SK-N-SH treated with all-trans-retinoic acid at 6 μM for 48 hours (cell line): ENCODE measurements at regions not wholly inside any gene's neighbourhood (a gene's known extent, or its start where the extent isn't known, plus 50 kb on each side); places are given as distances from the start of the nearest gene placed in this dataset.
A peak's percentile ranks its signal among the peaks of the same experiment; 100 is the strongest.

Experiments
- ATAC-seq: fragments of 200-7000 bp; cut with Tn5 transposase; 3 replicates; pipeline ENCODE4 v1.9.1; 2020; ENCODE audit warnings: mild to moderate bottlenecking, moderate library complexity
- BACH2 ChIP-seq: fragments of 250-450 bp; sonication (Bioruptor Pico); IDR thresholded peaks from 2 replicates; pipeline ENCODE4 v1.9.0; 2021; ENCODE audit warnings: mild to moderate bottlenecking, borderline replicate concordance
- CSDC2 ChIP-seq: fragments of 250-450 bp; sonication (Bioruptor Pico); IDR thresholded peaks from 2 replicates; pipeline ENCODE4 v1.5.0; 2020; ENCODE audit warnings: mild to moderate bottlenecking, moderate library complexity
- ESRRG ChIP-seq: fragments of 250-450 bp; sonication (Bioruptor Pico); IDR thresholded peaks from 2 replicates; pipeline ENCODE4 v1.6.1; 2021; ENCODE audit warnings: mild to moderate bottlenecking
- GLIS3 ChIP-seq: fragments of 250-450 bp; sonication (Bioruptor Pico); IDR thresholded peaks from 2 replicates; pipeline ENCODE4 v1.5.0; 2020; ENCODE audit warnings: mild to moderate bottlenecking, moderate library complexity
- ISL1 ChIP-seq: fragments of 250-450 bp; sonication (Bioruptor Pico); IDR thresholded peaks from 2 replicates; pipeline ENCODE4 v2.1.2; 2022; ENCODE audit warnings: mild to moderate bottlenecking, moderate library complexity
- OSR1 ChIP-seq: fragments of 250-450 bp; sonication (Bioruptor Pico); IDR thresholded peaks from 2 replicates; pipeline ENCODE4 v1.8.0; 2022; ENCODE audit warnings: moderate library complexity, mild to moderate bottlenecking, inconsistent platforms
- PPARA ChIP-seq: fragments of 250-450 bp; sonication (Bioruptor Pico); IDR thresholded peaks from 2 replicates; pipeline ENCODE4 v1.5.0; 2020; ENCODE audit warnings: mild to moderate bottlenecking, borderline replicate concordance
- RARB ChIP-seq: fragments of 250-450 bp; sonication (Bioruptor Pico); IDR thresholded peaks from 2 replicates; pipeline ENCODE4 v1.8.0; 2021; ENCODE audit warnings: mild to moderate bottlenecking, moderate library complexity
- SNAI2 ChIP-seq: fragments of 250-450 bp; sonication (Bioruptor Pico); IDR thresholded peaks from 2 replicates; pipeline ENCODE4 v1.5.0; 2020; ENCODE audit warnings: mild to moderate bottlenecking, moderate library complexity
- TCF4 ChIP-seq: fragments of 250-450 bp; sonication (Bioruptor Pico); IDR thresholded peaks from 2 replicates; pipeline ENCODE4 v1.8.0; 2021; ENCODE audit warnings: mild to moderate bottlenecking, moderate library complexity, borderline replicate concordance
- TOX ChIP-seq: fragments of 250-450 bp; sonication (Bioruptor Pico); IDR thresholded peaks from 2 replicates; pipeline ENCODE4 v1.8.0; 2021; ENCODE audit warnings: mild to moderate bottlenecking, moderate library complexity, borderline replicate concordance
- ZC3H10 ChIP-seq: fragments of 250-450 bp; sonication (Bioruptor Pico); IDR thresholded peaks from 2 replicates; pipeline ENCODE4 v1.5.1; 2021; ENCODE audit warnings: mild to moderate bottlenecking, moderate library complexity
- ZFP3 ChIP-seq: fragments of 250-450 bp; sonication (Bioruptor Pico); IDR thresholded peaks from 2 replicates; pipeline ENCODE4 v1.5.0; 2020; ENCODE audit warnings: mild to moderate bottlenecking, moderate library complexity
- ZNF565 ChIP-seq: fragments of 450-650 bp; formaldehyde crosslinking; conservative IDR thresholded peaks from 2 replicates; pipeline ENCODE4 v1.5.0; 2020; ENCODE audit warnings: low read depth, mild to moderate bottlenecking, moderate library complexity
- ZNF70 ChIP-seq: fragments of 450-650 bp; formaldehyde crosslinking; IDR thresholded peaks from 2 replicates; pipeline ENCODE4 v1.5.0; 2020; ENCODE audit warnings: mild to moderate bottlenecking, moderate library complexity
- ZNF8 ChIP-seq: fragments of 450-650 bp; formaldehyde crosslinking; IDR thresholded peaks from 2 replicates; pipeline ENCODE4 v1.5.0; 2020; ENCODE audit warnings: mild to moderate bottlenecking, moderate library complexity
- TF ChIP-seq, protein P1 (sequence below): fragments of 250-450 bp; sonication (Bioruptor Pico); IDR thresholded peaks from 2 replicates; pipeline ENCODE4 v1.8.0; 2021; ENCODE audit warnings: low read depth, mild to moderate bottlenecking, moderate library complexity, borderline replicate concordance
- TF ChIP-seq, protein P2 (sequence below): fragments of 250-450 bp; sonication (Bioruptor Pico); IDR thresholded peaks from 2 replicates; pipeline ENCODE4 v1.8.0; 2020; ENCODE audit warnings: mild to moderate bottlenecking, moderate library complexity, borderline replicate concordance
- TF ChIP-seq, protein P3 (sequence below): fragments of 250-450 bp; sonication (Bioruptor Pico); IDR thresholded peaks from 2 replicates; pipeline ENCODE4 v1.5.0; 2020; ENCODE audit warnings: mild to moderate bottlenecking, moderate library complexity
- TF ChIP-seq, protein P4 (sequence below): fragments of 250-450 bp; sonication (Bioruptor Pico); IDR thresholded peaks from 2 replicates; pipeline ENCODE4 v1.5.1; 2020; ENCODE audit warnings: low read depth, mild to moderate bottlenecking, moderate library complexity

DNA sequence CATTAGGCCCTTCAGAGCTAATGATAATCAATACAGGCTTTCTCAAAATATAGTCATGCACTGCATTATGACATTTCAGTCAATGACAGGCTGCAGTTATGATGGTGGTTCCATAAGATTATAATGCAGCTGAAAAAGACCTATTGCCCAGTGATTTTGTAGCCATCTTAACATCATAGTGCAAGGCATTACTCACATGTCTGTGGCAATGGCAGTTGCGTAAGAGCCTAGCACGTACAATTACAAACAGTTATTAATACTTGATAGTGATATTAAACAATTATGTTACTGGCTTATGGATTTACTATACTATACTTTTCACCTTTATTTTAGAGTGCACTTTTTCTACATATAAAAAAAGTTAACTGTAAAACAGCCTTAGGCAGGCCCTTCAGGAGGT, 214.8 kb downstream of the ISL1 start:
- ATAC-seq = no peak
- TF ChIP-seq SNAI2 = no peak
- TF ChIP-seq ISL1 = no peak
- TF ChIP-seq ZFP3 (CRISPR knock-in tag) = no peak
- no peak for TF ChIP-seq PPARA (CRISPR knock-in tag)
- TF ChIP-seq, protein P1, sequence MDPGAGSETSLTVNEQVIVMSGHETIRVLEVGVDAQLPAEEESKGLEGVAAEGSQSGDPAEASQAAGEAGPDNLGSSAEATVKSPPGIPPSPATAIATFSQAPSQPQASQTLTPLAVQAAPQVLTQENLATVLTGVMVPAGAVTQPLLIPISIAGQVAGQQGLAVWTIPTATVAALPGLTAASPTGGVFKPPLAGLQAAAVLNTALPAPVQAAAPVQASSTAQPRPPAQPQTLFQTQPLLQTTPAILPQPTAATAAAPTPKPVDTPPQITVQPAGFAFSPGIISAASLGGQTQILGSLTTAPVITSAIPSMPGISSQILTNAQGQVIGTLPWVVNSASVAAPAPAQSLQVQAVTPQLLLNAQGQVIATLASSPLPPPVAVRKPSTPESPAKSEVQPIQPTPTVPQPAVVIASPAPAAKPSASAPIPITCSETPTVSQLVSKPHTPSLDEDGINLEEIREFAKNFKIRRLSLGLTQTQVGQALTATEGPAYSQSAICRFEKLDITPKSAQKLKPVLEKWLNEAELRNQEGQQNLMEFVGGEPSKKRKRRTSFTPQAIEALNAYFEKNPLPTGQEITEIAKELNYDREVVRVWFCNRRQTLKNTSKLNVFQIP (CRISPR knock-in tag) = no peak
- TF ChIP-seq CSDC2 (CRISPR knock-in tag) = no peak
- TF ChIP-seq ZNF8 (CRISPR knock-in tag) = no peak
- TF ChIP-seq ZNF565 (CRISPR knock-in tag) = no peak
- TF ChIP-seq, protein P2, sequence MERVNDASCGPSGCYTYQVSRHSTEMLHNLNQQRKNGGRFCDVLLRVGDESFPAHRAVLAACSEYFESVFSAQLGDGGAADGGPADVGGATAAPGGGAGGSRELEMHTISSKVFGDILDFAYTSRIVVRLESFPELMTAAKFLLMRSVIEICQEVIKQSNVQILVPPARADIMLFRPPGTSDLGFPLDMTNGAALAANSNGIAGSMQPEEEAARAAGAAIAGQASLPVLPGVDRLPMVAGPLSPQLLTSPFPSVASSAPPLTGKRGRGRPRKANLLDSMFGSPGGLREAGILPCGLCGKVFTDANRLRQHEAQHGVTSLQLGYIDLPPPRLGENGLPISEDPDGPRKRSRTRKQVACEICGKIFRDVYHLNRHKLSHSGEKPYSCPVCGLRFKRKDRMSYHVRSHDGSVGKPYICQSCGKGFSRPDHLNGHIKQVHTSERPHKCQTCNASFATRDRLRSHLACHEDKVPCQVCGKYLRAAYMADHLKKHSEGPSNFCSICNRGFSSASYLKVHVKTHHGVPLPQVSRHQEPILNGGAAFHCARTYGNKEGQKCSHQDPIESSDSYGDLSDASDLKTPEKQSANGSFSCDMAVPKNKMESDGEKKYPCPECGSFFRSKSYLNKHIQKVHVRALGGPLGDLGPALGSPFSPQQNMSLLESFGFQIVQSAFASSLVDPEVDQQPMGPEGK (CRISPR knock-in tag) = no peak
- no peak for TF ChIP-seq GLIS3 (CRISPR knock-in tag)
- TF ChIP-seq ESRRG = no peak
- TF ChIP-seq TCF4 = no peak
- TF ChIP-seq BACH2 = no peak
- no peak for TF ChIP-seq RARB (CRISPR knock-in tag)
- no peak for TF ChIP-seq OSR1 (CRISPR knock-in tag)

DNA sequence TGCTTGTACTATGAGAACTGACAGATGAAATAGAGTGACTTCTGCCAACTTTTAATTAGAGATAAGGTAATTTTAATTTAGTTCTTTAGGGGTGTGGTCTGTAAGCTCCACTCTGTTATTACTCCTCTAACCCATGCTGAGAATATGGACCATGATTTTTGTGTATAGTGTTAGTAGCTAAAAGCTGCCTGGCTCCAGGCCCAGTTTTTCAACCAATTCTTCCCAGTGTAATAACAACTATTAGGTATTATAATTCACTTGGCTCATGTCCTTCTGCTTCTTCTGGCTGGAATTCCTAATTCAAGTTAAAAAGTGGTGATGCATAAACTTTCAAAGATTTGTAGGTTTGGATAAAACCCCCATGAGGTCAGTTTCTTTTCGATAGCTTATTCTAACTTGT, 216.3 kb downstream of the ISL1 start:
- no peak for ATAC-seq
- TF ChIP-seq TOX (CRISPR knock-in tag) = no peak
- peak; percentile 14; the same call in 1 of the 2 replicates for TF ChIP-seq ISL1
- no peak for TF ChIP-seq ZNF565 (CRISPR knock-in tag)

DNA sequence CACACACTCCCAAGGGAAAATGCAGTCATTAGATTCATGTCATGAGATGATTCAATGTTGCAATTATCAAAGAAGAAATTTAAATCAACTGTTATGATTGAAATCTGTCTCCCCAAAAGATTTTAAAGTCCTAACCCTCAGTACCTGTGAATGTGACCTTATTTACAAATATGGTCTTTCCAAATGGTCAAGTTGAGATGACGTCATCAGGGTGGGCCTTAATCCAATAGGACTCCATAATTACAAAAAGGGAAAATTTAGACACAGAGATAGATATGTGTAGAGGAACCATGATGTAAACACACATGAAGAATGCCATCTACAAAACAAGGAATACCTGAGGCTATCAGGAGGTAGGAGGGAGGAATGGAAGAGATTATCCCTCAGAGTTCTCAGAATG, 221.1 kb downstream of the ISL1 start:
- TF ChIP-seq, protein P3, sequence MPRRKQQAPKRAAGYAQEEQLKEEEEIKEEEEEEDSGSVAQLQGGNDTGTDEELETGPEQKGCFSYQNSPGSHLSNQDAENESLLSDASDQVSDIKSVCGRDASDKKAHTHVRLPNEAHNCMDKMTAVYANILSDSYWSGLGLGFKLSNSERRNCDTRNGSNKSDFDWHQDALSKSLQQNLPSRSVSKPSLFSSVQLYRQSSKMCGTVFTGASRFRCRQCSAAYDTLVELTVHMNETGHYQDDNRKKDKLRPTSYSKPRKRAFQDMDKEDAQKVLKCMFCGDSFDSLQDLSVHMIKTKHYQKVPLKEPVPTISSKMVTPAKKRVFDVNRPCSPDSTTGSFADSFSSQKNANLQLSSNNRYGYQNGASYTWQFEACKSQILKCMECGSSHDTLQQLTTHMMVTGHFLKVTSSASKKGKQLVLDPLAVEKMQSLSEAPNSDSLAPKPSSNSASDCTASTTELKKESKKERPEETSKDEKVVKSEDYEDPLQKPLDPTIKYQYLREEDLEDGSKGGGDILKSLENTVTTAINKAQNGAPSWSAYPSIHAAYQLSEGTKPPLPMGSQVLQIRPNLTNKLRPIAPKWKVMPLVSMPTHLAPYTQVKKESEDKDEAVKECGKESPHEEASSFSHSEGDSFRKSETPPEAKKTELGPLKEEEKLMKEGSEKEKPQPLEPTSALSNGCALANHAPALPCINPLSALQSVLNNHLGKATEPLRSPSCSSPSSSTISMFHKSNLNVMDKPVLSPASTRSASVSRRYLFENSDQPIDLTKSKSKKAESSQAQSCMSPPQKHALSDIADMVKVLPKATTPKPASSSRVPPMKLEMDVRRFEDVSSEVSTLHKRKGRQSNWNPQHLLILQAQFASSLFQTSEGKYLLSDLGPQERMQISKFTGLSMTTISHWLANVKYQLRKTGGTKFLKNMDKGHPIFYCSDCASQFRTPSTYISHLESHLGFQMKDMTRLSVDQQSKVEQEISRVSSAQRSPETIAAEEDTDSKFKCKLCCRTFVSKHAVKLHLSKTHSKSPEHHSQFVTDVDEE (CRISPR knock-in tag) = no peak
- TF ChIP-seq, protein P4, sequence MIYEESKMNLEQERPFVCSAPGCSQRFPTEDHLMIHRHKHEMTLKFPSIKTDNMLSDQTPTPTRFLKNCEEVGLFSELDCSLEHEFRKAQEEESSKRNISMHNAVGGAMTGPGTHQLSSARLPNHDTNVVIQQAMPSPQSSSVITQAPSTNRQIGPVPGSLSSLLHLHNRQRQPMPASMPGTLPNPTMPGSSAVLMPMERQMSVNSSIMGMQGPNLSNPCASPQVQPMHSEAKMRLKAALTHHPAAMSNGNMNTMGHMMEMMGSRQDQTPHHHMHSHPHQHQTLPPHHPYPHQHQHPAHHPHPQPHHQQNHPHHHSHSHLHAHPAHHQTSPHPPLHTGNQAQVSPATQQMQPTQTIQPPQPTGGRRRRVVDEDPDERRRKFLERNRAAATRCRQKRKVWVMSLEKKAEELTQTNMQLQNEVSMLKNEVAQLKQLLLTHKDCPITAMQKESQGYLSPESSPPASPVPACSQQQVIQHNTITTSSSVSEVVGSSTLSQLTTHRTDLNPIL (CRISPR knock-in tag) = no peak
- no peak for TF ChIP-seq ZNF565 (CRISPR knock-in tag)
- ATAC-seq = no peak

DNA sequence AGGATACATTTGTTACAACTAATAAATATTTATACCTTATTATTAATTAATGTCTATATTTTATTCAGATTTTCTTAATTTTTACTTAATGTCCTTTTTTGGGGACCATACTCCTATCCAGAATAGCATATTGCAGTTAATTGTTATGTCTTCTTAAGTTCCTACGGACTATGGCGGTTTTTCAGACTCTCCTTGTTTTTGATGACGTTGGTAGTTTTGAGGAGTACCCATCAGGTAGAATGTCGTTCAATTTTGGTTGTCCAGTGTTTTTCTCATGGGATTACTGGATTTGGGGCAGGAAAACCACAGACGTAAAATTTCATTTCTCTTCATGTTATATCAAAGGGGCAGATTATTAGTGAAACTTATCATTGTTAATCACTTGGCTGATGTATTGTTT, 223.7 kb downstream of the ISL1 start:
- ATAC-seq = no peak
- TF ChIP-seq, protein P3 (CRISPR knock-in tag) = no peak
- TF ChIP-seq CSDC2 (CRISPR knock-in tag) = no peak
- TF ChIP-seq, protein P4 (CRISPR knock-in tag) = no peak
- TF ChIP-seq, protein P1 (CRISPR knock-in tag) = no peak
- TF ChIP-seq ISL1 = no peak
- no peak for TF ChIP-seq ZNF70 (CRISPR knock-in tag)
- no peak for TF ChIP-seq GLIS3 (CRISPR knock-in tag)
- no peak for TF ChIP-seq TCF4
- no peak for TF ChIP-seq RARB (CRISPR knock-in tag)
- no peak for TF ChIP-seq SNAI2
- TF ChIP-seq ESRRG = no peak
- no peak for TF ChIP-seq ZC3H10 (CRISPR knock-in tag)
- TF ChIP-seq TOX (CRISPR knock-in tag) = no peak
- TF ChIP-seq, all 23 proteins: peak for 0
